Mesenchymal stem cell (in vitro differentiated cells and primary cell): ENCODE measurements at regions not wholly inside any gene's neighbourhood (a gene's known extent, or its start where the extent isn't known, plus 50 kb on each side); places are given as distances from the start of the nearest gene placed in this dataset.
A peak's percentile ranks its signal among the peaks of the same experiment; 100 is the strongest.

Source experiments
- DNase-seq: peaks from one replicate; pipeline ENCODE4 v3.0.0-alpha.2; 2013
- H2AFZ ChIP-seq: one replicate; pipeline ENCODE4 v1.6.1; 2013; ENCODE audit warnings: low read depth, mild to moderate bottlenecking, control low read depth, inconsistent platforms, low read length, moderate library complexity
- H2AK5ac ChIP-seq: 2 replicates; pipeline ENCODE4 v1.6.1; 2013; ENCODE audit warnings: low read length, moderate library complexity, mild to moderate bottlenecking, inconsistent platforms; ENCODE audit not compliant: severe bottlenecking
- H2BK120ac ChIP-seq: one replicate; pipeline ENCODE4 v1.6.1; 2013; ENCODE audit warnings: low read depth, mild to moderate bottlenecking, inconsistent platforms, low read length, moderate library complexity
- H2BK12ac ChIP-seq, 2 experiments: one replicate each; pipeline ENCODE4 v1.6.1; 2013; ENCODE audit warnings: inconsistent platforms in 2 of 2, low read length in 2 of 2, mild to moderate bottlenecking in 2 of 2, moderate library complexity in 2 of 2, control low read depth in 1 of 2
- H2BK15ac ChIP-seq: one replicate; pipeline ENCODE4 v1.6.1; 2013; ENCODE audit warnings: mild to moderate bottlenecking, low read depth, inconsistent platforms; ENCODE audit not compliant: poor library complexity, severe bottlenecking
- H2BK5ac ChIP-seq: 2 replicates; pipeline ENCODE4 v1.6.1; 2013; ENCODE audit warnings: low read depth, mild to moderate bottlenecking, low read length, control low read depth, inconsistent platforms; ENCODE audit not compliant: poor library complexity, severe bottlenecking
- H3K14ac ChIP-seq, 2 experiments: one replicate each; pipeline ENCODE4 v1.6.1; 2013; ENCODE audit warnings: inconsistent platforms in 2 of 2, low read length in 2 of 2, control low read depth in 1 of 2, mild to moderate bottlenecking in 1 of 2, moderate library complexity in 1 of 2
- H3K18ac ChIP-seq, 2 experiments: one replicate each; pipeline ENCODE4 v1.6.1; 2013; ENCODE audit warnings: inconsistent platforms in 2 of 2, low read length in 2 of 2, control low read depth in 1 of 2, low read depth in 1 of 2, mild to moderate bottlenecking in 1 of 2
- H3K23ac ChIP-seq, 2 experiments: one replicate each; pipeline ENCODE4 v1.6.1; 2013; ENCODE audit warnings: inconsistent platforms in 2 of 2, low read length in 2 of 2, mild to moderate bottlenecking in 2 of 2, moderate library complexity in 2 of 2, control low read depth in 1 of 2
- H3K27ac ChIP-seq: 2 replicates; pipeline ENCODE4 v1.5.1; 2013; ENCODE audit warnings: mild to moderate bottlenecking, moderate library complexity, low read length, control low read depth, inconsistent platforms; ENCODE audit not compliant: poor library complexity, severe bottlenecking
- H3K27me3 ChIP-seq, 2 experiments: 2 replicates each; pipeline versions ENCODE4 v1.6.1 to v1.7.0; 2013; ENCODE audit warnings: low read length in 2 of 2, mild to moderate bottlenecking in 2 of 2, moderate library complexity in 2 of 2, control low read depth in 1 of 2, inconsistent platforms in 1 of 2; ENCODE audit not compliant: control insufficient read depth in 1 of 2, insufficient read depth in 1 of 2
- H3K36me3 ChIP-seq, 2 experiments: 2 replicates each; pipeline versions ENCODE4 v1.6.1 to v1.7.0; 2013; ENCODE audit warnings: low read length in 2 of 2, control low read depth in 1 of 2, inconsistent platforms in 1 of 2, low read depth in 1 of 2, mild to moderate bottlenecking in 1 of 2; ENCODE audit not compliant: insufficient read depth in 2 of 2, control insufficient read depth in 1 of 2
- H3K4ac ChIP-seq, 2 experiments: one replicate each; pipeline ENCODE4 v1.6.1; 2013; ENCODE audit warnings: inconsistent platforms in 2 of 2, low read length in 2 of 2, mild to moderate bottlenecking in 2 of 2, moderate library complexity in 2 of 2, control low read depth in 1 of 2, low read depth in 1 of 2
- H3K4me1 ChIP-seq: 2 replicates; pipeline ENCODE4 v1.6.1; 2013; ENCODE audit warnings: low read depth, low read length, control low read depth; ENCODE audit not compliant: control insufficient read depth, insufficient read depth
- H3K4me2 ChIP-seq: 2 replicates; pipeline ENCODE4 v1.6.1; 2013; ENCODE audit warnings: low read length, mild to moderate bottlenecking, inconsistent platforms; ENCODE audit not compliant: poor library complexity, severe bottlenecking
- H3K4me3 ChIP-seq, 2 experiments: 2 replicates each; pipeline versions ENCODE4 v1.5.1 to v1.7.0; 2013; ENCODE audit warnings: low read length in 2 of 2, mild to moderate bottlenecking in 2 of 2, control low read depth in 1 of 2, low read depth in 1 of 2; ENCODE audit not compliant: insufficient read depth in 1 of 2
- H3K79me1 ChIP-seq: replicated peaks from 2 replicates; pipeline ENCODE4 v1.6.1; 2013; ENCODE audit warnings: mild to moderate bottlenecking, control low read depth, low read length, inconsistent platforms; ENCODE audit not compliant: poor library complexity, severe bottlenecking
- H3K9ac ChIP-seq: 2 replicates; pipeline ENCODE4 v1.7.0; 2013; ENCODE audit warnings: mild to moderate bottlenecking, low read length, moderate library complexity
- H3K9me3 ChIP-seq: 2 replicates; pipeline ENCODE4 v1.7.0; 2013; ENCODE audit warnings: mild to moderate bottlenecking, low read length; ENCODE audit not compliant: control insufficient read depth
- H4K8ac ChIP-seq: one replicate; pipeline ENCODE4 v1.6.1; 2013; ENCODE audit warnings: inconsistent platforms, mild to moderate bottlenecking, low read length, moderate library complexity
- H4K91ac ChIP-seq: one replicate; pipeline ENCODE4 v1.6.1; 2013; ENCODE audit warnings: mild to moderate bottlenecking, low read length, inconsistent platforms
- WGBS: methylation state at CpG from one replicate; pipeline ENCODE4 v1.1.7; 2013; ENCODE audit warnings: mixed read lengths; 5-methylcytosine and 5-hydroxymethylcytosine counted together

GRCh38 chr11:95432714-95433503, 201.9 kb upstream of the SESN3 start:
- Histone ChIP-seq H2BK5ac (no peak overlapping the region), H3K4me2 (no peak overlapping the region), H3K27ac (no peak overlapping the region), H3K4ac (no peak overlapping the region), H3K27me3 (no peaks in the 10 kb centered on the region), H3K4me3 (no peak overlapping the region), H3K79me1 (no peaks in the 10 kb centered on the region), H3K4me1 (no peaks in the 10 kb centered on the region), H2AK5ac (no peak overlapping the region), H3K14ac (no peak overlapping the region), H2BK120ac (no peak overlapping the region), H3K23ac (no peak overlapping the region), H3K9ac (no peak overlapping the region), H3K18ac (no peak overlapping the region), H2AFZ (no peak overlapping the region), H2BK15ac (no peak overlapping the region), H4K91ac (no peak overlapping the region), H3K36me3 (no peaks in the 10 kb centered on the region), H4K8ac (no peak overlapping the region), H3K9me3 (no peaks in the 10 kb centered on the region), H2BK12ac (no peak overlapping the region)
- WGBS = 89% methylated on average over 2 of the region's 4 CpGs
- DNase-seq = no peak

- WGBS = 63% methylated on average over 1 of the region's 1 CpG
- no peak overlapping the region for H2AK5ac ChIP-seq
- H2BK120ac ChIP-seq = no peak overlapping the region
- H3K14ac ChIP-seq = no peak overlapping the region
- H2AFZ ChIP-seq = no peak overlapping the region
- H3K18ac ChIP-seq = no peak overlapping the region
- H3K36me3 ChIP-seq = no peaks in the 10 kb centered on the region
- H3K9ac ChIP-seq = no peak overlapping the region
- H4K8ac ChIP-seq = no peak overlapping the region
- no peak overlapping the region for H3K27ac ChIP-seq
- H2BK12ac ChIP-seq = no peak overlapping the region
- peaks cover 0 to 9% of the 10 kb centered on the region in 2 experiments for H3K27me3 ChIP-seq
- no peak overlapping the region for H3K23ac ChIP-seq
- no peaks in the 10 kb centered on the region for H3K79me1 ChIP-seq
- H3K4me1 ChIP-seq = no peaks in the 10 kb centered on the region
- H2BK5ac ChIP-seq = no peak overlapping the region
- no peak overlapping the region for H3K4ac ChIP-seq
- H3K9me3 ChIP-seq = no peaks in the 10 kb centered on the region
- no peak for DNase-seq
- H2BK15ac ChIP-seq = no peak overlapping the region
- no peak overlapping the region for H3K4me3 ChIP-seq
- no peak overlapping the region for H3K4me2 ChIP-seq
- no peak overlapping the region for H4K91ac ChIP-seq
Measured at GRCh38 chr11:95429376-95429907, 198.4 kb upstream of the SESN3 start.

GRCh38 chr11:95426823-95427462, 195.9 kb upstream of the SESN3 start:
- Histone ChIP-seq H2BK15ac (no peak overlapping the region), H3K23ac (no peak overlapping the region), H2BK5ac (no peak overlapping the region), H4K91ac (no peak overlapping the region), H3K79me1 (no peaks in the 10 kb centered on the region), H3K18ac (no peak overlapping the region), H3K27ac (no peak overlapping the region), H2BK120ac (no peak overlapping the region), H4K8ac (no peak overlapping the region), H3K14ac (no peak overlapping the region), H3K36me3 (no peaks in the 10 kb centered on the region), H2BK12ac (no peak overlapping the region), H3K9me3 (no peaks in the 10 kb centered on the region), H3K9ac (no peak overlapping the region), H3K4ac (no peak overlapping the region), H2AK5ac (no peak overlapping the region), H2AFZ (no peak overlapping the region), H3K4me3 (no peak overlapping the region), H3K4me1 (no peaks in the 10 kb centered on the region), H3K4me2 (no peak overlapping the region), H3K27me3 (peaks cover 0 to 9% of the 10 kb centered on the region in 2 experiments)
- 85% methylated on average over 4 of the region's 5 CpGs for WGBS
- DNase-seq = no peak

- H3K9me3 ChIP-seq = no peaks in the 10 kb centered on the region
- H3K18ac ChIP-seq = no peak overlapping the region
- H3K79me1 ChIP-seq = no peaks in the 10 kb centered on the region
- H3K4ac ChIP-seq = no peak overlapping the region
- no peak overlapping the region for H2AFZ ChIP-seq
- H3K4me3 ChIP-seq = no peak overlapping the region
- H3K9ac ChIP-seq = no peak overlapping the region
- DNase-seq = peak; percentile 81
- no peaks in the 10 kb centered on the region for H3K36me3 ChIP-seq
- no peak overlapping the region for H2AK5ac ChIP-seq
- WGBS = 0% methylated on average over 1 of the region's 2 CpGs
- H2BK5ac ChIP-seq = no peak overlapping the region
- no peak overlapping the region for H3K14ac ChIP-seq
- no peak overlapping the region for H3K4me2 ChIP-seq
- no peak overlapping the region for H2BK12ac ChIP-seq
- H2BK15ac ChIP-seq = peak overlapping the region; percentile 74
- no peak overlapping the region for H3K27ac ChIP-seq
- no peak overlapping the region for H4K91ac ChIP-seq
- no peak overlapping the region for H2BK120ac ChIP-seq
- H4K8ac ChIP-seq = no peak overlapping the region
- no peak overlapping the region for H3K23ac ChIP-seq
- no peaks in the 10 kb centered on the region for H3K27me3 ChIP-seq
- H3K4me1 ChIP-seq = no peaks in the 10 kb centered on the region
Measured at GRCh38 chr11:95419915-95420314, 188.9 kb upstream of the SESN3 start.
